GM21515 (cell line): ENCODE measurements at regions not wholly inside any gene's neighbourhood (a gene's known extent, or its start where the extent isn't known, plus 50 kb on each side); places are given as distances from the start of the nearest gene placed in this dataset.

ENCODE experiments used
- ATAC-seq: cut with Tn5 transposase; IDR thresholded peaks from one replicate; pipeline ENCODE4 v1.9.1; 2021; ENCODE audit not compliant: unreplicated experiment

- ATAC-seq: no peak
Observed at GRCh38 chr9:26597542-26598149, 295.0 kb downstream of the CAAP1 start.

- ATAC-seq: no peak
Observed at GRCh38 chr9:26579056-26579455, 313.5 kb downstream of the CAAP1 start.

- no peak for ATAC-seq
Observed at GRCh38 chr9:26574898-26575440, 317.6 kb downstream of the CAAP1 start.

- no peak for ATAC-seq
Observed at GRCh38 chr9:26574256-26574655, 318.3 kb downstream of the CAAP1 start.

GRCh38 chr9:26567976-26568375, 324.6 kb downstream of the CAAP1 start:
- ATAC-seq: no peak

- no peak for ATAC-seq
Observed at GRCh38 chr9:26566141-26566540, 326.5 kb downstream of the CAAP1 start.

- ATAC-seq: no peak
Observed at GRCh38 chr9:26565118-26565517, 327.5 kb downstream of the CAAP1 start.

GRCh38 chr9:26562338-26562737, 330.3 kb downstream of the CAAP1 start:
- ATAC-seq: no peak

GRCh38 chr9:26561928-26562327, 330.7 kb downstream of the CAAP1 start:
- ATAC-seq: no peak

- ATAC-seq: no peak
Observed at GRCh38 chr9:26559506-26559905, 333.1 kb downstream of the CAAP1 start.

GRCh38 chr9:26551971-26552370, 340.6 kb downstream of the CAAP1 start:
- ATAC-seq: no peak

- no peak for ATAC-seq
Observed at GRCh38 chr9:26551451-26551850, 341.2 kb downstream of the CAAP1 start.

- no peak for ATAC-seq
Observed at GRCh38 chr9:26548781-26549290, 343.8 kb downstream of the CAAP1 start.

- no peak for ATAC-seq
Observed at GRCh38 chr9:26539867-26540493, 352.6 kb downstream of the CAAP1 start.

- no peak for ATAC-seq
Observed at GRCh38 chr9:26537211-26537610, 355.4 kb downstream of the CAAP1 start.

GRCh38 chr9:26535151-26535550, 357.5 kb downstream of the CAAP1 start:
- ATAC-seq: no peak

GRCh38 chr9:26530841-26531240, 361.8 kb downstream of the CAAP1 start:
- no peak for ATAC-seq

- ATAC-seq: no peak
Observed at GRCh38 chr9:26527931-26528330, 364.7 kb downstream of the CAAP1 start.

- no peak for ATAC-seq
Observed at GRCh38 chr9:26524267-26524666, 368.3 kb downstream of the CAAP1 start.

GRCh38 chr9:26523577-26523976, 369.0 kb downstream of the CAAP1 start:
- ATAC-seq: no peak

GRCh38 chr9:26520141-26520540, 372.5 kb downstream of the CAAP1 start:
- no peak for ATAC-seq

- no peak for ATAC-seq
Observed at GRCh38 chr9:26516773-26517343, 375.7 kb downstream of the CAAP1 start.
